ENCODE measurements at regions not wholly inside any gene's neighbourhood (a gene's known extent, or its start where the extent isn't known, plus 50 kb on each side); places are given as distances from the start of the nearest gene placed in this dataset.
"Not testable (repeated sequence)": the region's sequence is repeated elsewhere in the genome, so short reads cannot be mapped to it uniquely, and the experiment has no call there.

GRCh38 chr2:82996217-82996616 is 1462.9 kb downstream of the SUCLG1 start:
- H3K4me1 ChIP-seq = no peaks in the 10 kb centered on the region
- no peaks in the 10 kb centered on the region for H3K36me3 ChIP-seq (ENCODE audit: low read depth, missing control alignments)
- H3K27ac ChIP-seq = no peak overlapping the region
- TF ChIP-seq CTCF (IDR thresholded peaks at IDR 0.05) (no peak), POLR2A (IDR thresholded peaks at IDR 0.05) (no peak)
- WGBS, 2 donors = 73 to 79% methylated on average over 3 of the region's 3 CpGs
- H3K27me3 ChIP-seq = no peaks in the 10 kb centered on the region
- intact Hi-C loops (cut with DNase I; ENCODE audit: low total_unique reads) = no loop called here
- no peak for DNase-seq
- no peaks in the 10 kb centered on the region for H3K9me3 ChIP-seq
- no peak overlapping the region for H3K4me3 ChIP-seq

GRCh38 chr2:82994151-82994550 is 1464.9 kb downstream of the SUCLG1 start:
- no peaks in the 10 kb centered on the region for H3K27me3 ChIP-seq
- 91 to 94% methylated on average over 2 of the region's 2 CpGs for WGBS, 2 donors
- H3K9me3 ChIP-seq = no peaks in the 10 kb centered on the region
- DNase-seq = no peak
- intact Hi-C loops (cut with DNase I; ENCODE audit: low total_unique reads) = no loop called here
- H3K4me1 ChIP-seq = no peaks in the 10 kb centered on the region
- no peak for TF ChIP-seq CTCF (IDR thresholded peaks at IDR 0.05)
- no peak for TF ChIP-seq POLR2A (IDR thresholded peaks at IDR 0.05)
- no peak overlapping the region for H3K27ac ChIP-seq
- H3K4me3 ChIP-seq = no peak overlapping the region
- H3K36me3 ChIP-seq (ENCODE audit: low read depth, missing control alignments) = no peaks in the 10 kb centered on the region

GRCh38 chr2:82993609-82994008 is 1465.5 kb downstream of the SUCLG1 start:
- H3K27me3 ChIP-seq = no peaks in the 10 kb centered on the region
- H3K4me3 ChIP-seq = no peak overlapping the region
- no peak overlapping the region for H3K27ac ChIP-seq
- DNase-seq = no peak
- H3K4me1 ChIP-seq = no peaks in the 10 kb centered on the region
- no peaks in the 10 kb centered on the region for H3K36me3 ChIP-seq (ENCODE audit: low read depth, missing control alignments)
- H3K9me3 ChIP-seq = no peaks in the 10 kb centered on the region
- WGBS, 2 donors = 67 to 80% methylated on average over 2 of the region's 2 CpGs
- intact Hi-C loops (cut with DNase I; ENCODE audit: low total_unique reads) = no loop called here
- TF ChIP-seq CTCF (IDR thresholded peaks at IDR 0.05) = no peak
- no peak for TF ChIP-seq POLR2A (IDR thresholded peaks at IDR 0.05)

GRCh38 chr2:82992968-82993367 is 1466.1 kb downstream of the SUCLG1 start:
- H3K27ac ChIP-seq = no peak overlapping the region
- no peaks in the 10 kb centered on the region for H3K9me3 ChIP-seq
- no peak for TF ChIP-seq POLR2A (IDR thresholded peaks at IDR 0.05)
- TF ChIP-seq CTCF (IDR thresholded peaks at IDR 0.05) = no peak
- 73 to 77% methylated on average over 2 of the region's 2 CpGs for WGBS, 2 donors
- no peaks in the 10 kb centered on the region for H3K4me1 ChIP-seq
- no peak overlapping the region for H3K4me3 ChIP-seq
- H3K27me3 ChIP-seq = no peaks in the 10 kb centered on the region
- H3K36me3 ChIP-seq (ENCODE audit: low read depth, missing control alignments) = no peaks in the 10 kb centered on the region
- no peak for DNase-seq
- intact Hi-C loops (cut with DNase I; ENCODE audit: low total_unique reads) = no loop called here

GRCh38 chr2:82987706-82988105 is 1471.4 kb downstream of the SUCLG1 start:
- H3K27ac ChIP-seq; H3K4me1 ChIP-seq; DNase-seq; H3K9me3 ChIP-seq; H3K27me3 ChIP-seq; H3K4me3 ChIP-seq; intact Hi-C loops (cut with DNase I; ENCODE audit: low total_unique reads); H3K36me3 ChIP-seq (ENCODE audit: low read depth, missing control alignments): not testable (repeated sequence)
- WGBS, 2 donors = 83 to 92% methylated on average over 6 of the region's 6 CpGs

Data from testis (tissue), 2 donors.